ENCODE measurements at regions not wholly inside any gene's neighbourhood (a gene's known extent, or its start where the extent isn't known, plus 50 kb on each side); places are given as distances from the start of the nearest gene placed in this dataset.

DNA sequence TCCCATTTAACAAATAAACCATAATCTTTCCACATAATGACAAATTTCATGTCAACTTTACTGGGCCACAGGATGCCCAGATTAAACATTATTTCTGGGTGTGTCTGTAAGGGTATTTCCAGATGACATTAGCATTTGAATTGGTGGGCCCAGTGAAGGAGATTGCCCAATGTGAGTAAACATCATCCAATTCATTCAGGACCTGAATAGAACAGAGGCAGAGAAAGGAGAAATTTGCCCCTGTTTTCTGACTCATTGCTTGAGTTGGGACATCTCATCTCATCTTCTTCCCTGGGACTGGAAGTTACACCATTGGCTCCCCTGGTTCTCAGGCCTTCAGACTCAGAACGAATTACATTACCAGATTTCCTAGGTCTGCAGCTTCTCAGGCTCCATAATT lies 142.9 kb downstream of the TPBG start (continued):
- TF ChIP-seq, protein P1, sequence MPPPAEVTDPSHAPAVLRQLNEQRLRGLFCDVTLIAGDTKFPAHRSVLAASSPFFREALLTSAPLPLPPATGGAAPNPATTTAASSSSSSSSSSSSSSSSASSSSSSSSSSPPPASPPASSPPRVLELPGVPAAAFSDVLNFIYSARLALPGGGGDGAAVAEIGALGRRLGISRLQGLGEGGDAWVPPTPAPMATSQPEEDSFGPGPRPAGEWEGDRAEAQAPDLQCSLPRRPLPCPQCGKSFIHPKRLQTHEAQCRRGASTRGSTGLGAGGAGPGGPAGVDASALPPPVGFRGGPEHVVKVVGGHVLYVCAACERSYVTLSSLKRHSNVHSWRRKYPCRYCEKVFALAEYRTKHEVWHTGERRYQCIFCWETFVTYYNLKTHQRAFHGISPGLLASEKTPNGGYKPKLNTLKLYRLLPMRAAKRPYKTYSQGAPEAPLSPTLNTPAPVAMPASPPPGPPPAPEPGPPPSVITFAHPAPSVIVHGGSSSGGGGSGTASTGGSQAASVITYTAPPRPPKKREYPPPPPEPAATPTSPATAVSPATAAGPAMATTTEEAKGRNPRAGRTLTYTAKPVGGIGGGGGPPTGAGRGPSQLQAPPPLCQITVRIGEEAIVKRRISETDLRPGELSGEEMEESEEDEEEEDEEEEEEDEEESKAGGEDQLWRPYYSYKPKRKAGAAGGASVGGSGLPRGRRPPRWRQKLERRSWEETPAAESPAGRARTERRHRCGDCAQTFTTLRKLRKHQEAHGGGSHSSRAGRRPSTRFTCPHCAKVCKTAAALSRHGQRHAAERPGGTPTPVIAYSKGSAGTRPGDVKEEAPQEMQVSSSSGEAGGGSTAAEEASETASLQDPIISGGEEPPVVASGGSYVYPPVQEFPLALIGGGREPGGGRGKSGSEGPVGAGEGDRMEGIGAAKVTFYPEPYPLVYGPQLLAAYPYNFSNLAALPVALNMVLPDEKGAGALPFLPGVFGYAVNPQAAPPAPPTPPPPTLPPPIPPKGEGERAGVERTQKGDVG (CRISPR knock-in tag; IDR thresholded peaks at IDR 0.05): no peak
- TF ChIP-seq, protein P2, sequence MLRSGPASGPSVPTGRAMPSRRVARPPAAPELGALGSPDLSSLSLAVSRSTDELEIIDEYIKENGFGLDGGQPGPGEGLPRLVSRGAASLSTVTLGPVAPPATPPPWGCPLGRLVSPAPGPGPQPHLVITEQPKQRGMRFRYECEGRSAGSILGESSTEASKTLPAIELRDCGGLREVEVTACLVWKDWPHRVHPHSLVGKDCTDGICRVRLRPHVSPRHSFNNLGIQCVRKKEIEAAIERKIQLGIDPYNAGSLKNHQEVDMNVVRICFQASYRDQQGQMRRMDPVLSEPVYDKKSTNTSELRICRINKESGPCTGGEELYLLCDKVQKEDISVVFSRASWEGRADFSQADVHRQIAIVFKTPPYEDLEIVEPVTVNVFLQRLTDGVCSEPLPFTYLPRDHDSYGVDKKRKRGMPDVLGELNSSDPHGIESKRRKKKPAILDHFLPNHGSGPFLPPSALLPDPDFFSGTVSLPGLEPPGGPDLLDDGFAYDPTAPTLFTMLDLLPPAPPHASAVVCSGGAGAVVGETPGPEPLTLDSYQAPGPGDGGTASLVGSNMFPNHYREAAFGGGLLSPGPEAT (IDR thresholded peaks at IDR 0.05; ENCODE audit: low read depth): no peak
- TF ChIP-seq EGR1 (IDR thresholded peaks at IDR 0.05; ENCODE audit: borderline replicate concordance in 1 of 2, low read depth in 2 of 2, low read length in 2 of 2) (no peak), BCL3 (IDR thresholded peaks at IDR 0.05; ENCODE audit: borderline replicate concordance, insufficient read depth, low read depth, low read length, poor library complexity, severe bottlenecking) (no peak), SUPT20H (IDR thresholded peaks at IDR 0.05; ENCODE audit: borderline replicate concordance, control insufficient read depth, low read depth, low read length) (no peak), RAD51 (IDR thresholded peaks at IDR 0.05) (no peak), KLF5 (IDR thresholded peaks at IDR 0.05; ENCODE audit: partially characterized antibody) (no peak)
- TF ChIP-seq, protein P3, sequence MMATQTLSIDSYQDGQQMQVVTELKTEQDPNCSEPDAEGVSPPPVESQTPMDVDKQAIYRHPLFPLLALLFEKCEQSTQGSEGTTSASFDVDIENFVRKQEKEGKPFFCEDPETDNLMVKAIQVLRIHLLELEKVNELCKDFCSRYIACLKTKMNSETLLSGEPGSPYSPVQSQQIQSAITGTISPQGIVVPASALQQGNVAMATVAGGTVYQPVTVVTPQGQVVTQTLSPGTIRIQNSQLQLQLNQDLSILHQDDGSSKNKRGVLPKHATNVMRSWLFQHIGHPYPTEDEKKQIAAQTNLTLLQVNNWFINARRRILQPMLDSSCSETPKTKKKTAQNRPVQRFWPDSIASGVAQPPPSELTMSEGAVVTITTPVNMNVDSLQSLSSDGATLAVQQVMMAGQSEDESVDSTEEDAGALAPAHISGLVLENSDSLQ (IDR thresholded peaks at IDR 0.05): no peak
- TF ChIP-seq, protein P4, sequence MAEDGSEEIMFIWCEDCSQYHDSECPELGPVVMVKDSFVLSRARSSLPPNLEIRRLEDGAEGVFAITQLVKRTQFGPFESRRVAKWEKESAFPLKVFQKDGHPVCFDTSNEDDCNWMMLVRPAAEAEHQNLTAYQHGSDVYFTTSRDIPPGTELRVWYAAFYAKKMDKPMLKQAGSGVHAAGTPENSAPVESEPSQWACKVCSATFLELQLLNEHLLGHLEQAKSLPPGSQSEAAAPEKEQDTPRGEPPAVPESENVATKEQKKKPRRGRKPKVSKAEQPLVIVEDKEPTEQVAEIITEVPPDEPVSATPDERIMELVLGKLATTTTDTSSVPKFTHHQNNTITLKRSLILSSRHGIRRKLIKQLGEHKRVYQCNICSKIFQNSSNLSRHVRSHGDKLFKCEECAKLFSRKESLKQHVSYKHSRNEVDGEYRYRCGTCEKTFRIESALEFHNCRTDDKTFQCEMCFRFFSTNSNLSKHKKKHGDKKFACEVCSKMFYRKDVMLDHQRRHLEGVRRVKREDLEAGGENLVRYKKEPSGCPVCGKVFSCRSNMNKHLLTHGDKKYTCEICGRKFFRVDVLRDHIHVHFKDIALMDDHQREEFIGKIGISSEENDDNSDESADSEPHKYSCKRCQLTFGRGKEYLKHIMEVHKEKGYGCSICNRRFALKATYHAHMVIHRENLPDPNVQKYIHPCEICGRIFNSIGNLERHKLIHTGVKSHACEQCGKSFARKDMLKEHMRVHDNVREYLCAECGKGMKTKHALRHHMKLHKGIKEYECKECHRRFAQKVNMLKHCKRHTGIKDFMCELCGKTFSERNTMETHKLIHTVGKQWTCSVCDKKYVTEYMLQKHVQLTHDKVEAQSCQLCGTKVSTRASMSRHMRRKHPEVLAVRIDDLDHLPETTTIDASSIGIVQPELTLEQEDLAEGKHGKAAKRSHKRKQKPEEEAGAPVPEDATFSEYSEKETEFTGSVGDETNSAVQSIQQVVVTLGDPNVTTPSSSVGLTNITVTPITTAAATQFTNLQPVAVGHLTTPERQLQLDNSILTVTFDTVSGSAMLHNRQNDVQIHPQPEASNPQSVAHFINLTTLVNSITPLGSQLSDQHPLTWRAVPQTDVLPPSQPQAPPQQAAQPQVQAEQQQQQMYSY (CRISPR knock-in tag; IDR thresholded peaks at IDR 0.05): no peak
- TF ChIP-seq, protein P5, sequence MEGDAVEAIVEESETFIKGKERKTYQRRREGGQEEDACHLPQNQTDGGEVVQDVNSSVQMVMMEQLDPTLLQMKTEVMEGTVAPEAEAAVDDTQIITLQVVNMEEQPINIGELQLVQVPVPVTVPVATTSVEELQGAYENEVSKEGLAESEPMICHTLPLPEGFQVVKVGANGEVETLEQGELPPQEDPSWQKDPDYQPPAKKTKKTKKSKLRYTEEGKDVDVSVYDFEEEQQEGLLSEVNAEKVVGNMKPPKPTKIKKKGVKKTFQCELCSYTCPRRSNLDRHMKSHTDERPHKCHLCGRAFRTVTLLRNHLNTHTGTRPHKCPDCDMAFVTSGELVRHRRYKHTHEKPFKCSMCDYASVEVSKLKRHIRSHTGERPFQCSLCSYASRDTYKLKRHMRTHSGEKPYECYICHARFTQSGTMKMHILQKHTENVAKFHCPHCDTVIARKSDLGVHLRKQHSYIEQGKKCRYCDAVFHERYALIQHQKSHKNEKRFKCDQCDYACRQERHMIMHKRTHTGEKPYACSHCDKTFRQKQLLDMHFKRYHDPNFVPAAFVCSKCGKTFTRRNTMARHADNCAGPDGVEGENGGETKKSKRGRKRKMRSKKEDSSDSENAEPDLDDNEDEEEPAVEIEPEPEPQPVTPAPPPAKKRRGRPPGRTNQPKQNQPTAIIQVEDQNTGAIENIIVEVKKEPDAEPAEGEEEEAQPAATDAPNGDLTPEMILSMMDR (IDR thresholded peaks at IDR 0.05 in 2 of 3, conservative IDR thresholded peaks at IDR 0.05 in 1 of 3; ENCODE audit: control insufficient read depth in 2 of 3, extremely low read depth in 1 of 3, insufficient read depth in 1 of 3, low read depth in 3 of 3, low read length in 3 of 3): no peak
- TF ChIP-seq, protein P6, sequence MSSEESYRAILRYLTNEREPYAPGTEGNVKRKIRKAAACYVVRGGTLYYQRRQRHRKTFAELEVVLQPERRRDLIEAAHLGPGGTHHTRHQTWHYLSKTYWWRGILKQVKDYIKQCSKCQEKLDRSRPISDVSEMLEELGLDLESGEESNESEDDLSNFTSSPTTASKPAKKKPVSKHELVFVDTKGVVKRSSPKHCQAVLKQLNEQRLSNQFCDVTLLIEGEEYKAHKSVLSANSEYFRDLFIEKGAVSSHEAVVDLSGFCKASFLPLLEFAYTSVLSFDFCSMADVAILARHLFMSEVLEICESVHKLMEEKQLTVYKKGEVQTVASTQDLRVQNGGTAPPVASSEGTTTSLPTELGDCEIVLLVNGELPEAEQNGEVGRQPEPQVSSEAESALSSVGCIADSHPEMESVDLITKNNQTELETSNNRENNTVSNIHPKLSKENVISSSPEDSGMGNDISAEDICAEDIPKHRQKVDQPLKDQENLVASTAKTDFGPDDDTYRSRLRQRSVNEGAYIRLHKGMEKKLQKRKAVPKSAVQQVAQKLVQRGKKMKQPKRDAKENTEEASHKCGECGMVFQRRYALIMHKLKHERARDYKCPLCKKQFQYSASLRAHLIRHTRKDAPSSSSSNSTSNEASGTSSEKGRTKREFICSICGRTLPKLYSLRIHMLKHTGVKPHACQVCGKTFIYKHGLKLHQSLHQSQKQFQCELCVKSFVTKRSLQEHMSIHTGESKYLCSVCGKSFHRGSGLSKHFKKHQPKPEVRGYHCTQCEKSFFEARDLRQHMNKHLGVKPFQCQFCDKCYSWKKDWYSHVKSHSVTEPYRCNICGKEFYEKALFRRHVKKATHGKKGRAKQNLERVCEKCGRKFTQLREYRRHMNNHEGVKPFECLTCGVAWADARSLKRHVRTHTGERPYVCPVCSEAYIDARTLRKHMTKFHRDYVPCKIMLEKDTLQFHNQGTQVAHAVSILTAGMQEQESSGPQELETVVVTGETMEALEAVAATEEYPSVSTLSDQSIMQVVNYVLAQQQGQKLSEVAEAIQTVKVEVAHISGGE (CRISPR knock-in tag; IDR thresholded peaks at IDR 0.05): no peak
